HCT116 (cell line): ENCODE measurements at regions not wholly inside any gene's neighbourhood (a gene's known extent, or its start where the extent isn't known, plus 50 kb on each side); places are given as distances from the start of the nearest gene placed in this dataset.

Source experiments
- ATAC-seq: fragments of 200-7000 bp; cut with Tn5 transposase; 2 replicates; pipeline ENCODE4 v1.9.1; 2020; ENCODE audit warnings: mild to moderate bottlenecking, moderate library complexity
- BruUV-seq: library from RNA; stranded (reverse); fragments of 400-500 nt; replicated peaks from 2 replicates; lab custom pipeline; 2021; lab: Mats Ljungman, UMichigan
- CTCF ChIA-PET: fragments of 300-600 bp; sonication (Branson Sonifier 250); formaldehyde crosslinking; loops from one replicate; lab custom pipeline; 2021; ENCODE audit warnings: antibody characterized with exemption; lab: Charles Lee
- POLR2A ChIA-PET: fragments of 300-600, 350-600 bp; sonication (Branson Sonifier 250); formaldehyde crosslinking; loops from one replicate; lab custom pipeline; 2021; ENCODE audit warnings: antibody characterized with exemption; lab: Charles Lee
- RAD21 ChIA-PET, 2 experiments: fragments of 300-600 bp; sonication (Branson Sonifier 250); formaldehyde crosslinking; loops; one replicate each; lab custom pipeline; 2023; ENCODE audit warnings: low total read pairs in 2 of 2; ENCODE audit not compliant: uncharacterized antibody in 2 of 2, unreplicated experiment in 2 of 2, low non-redundant PET in 1 of 2; lab: Charles Lee
- DNase-seq: peaks from one replicate; pipeline ENCODE4 v3.0.0-alpha.2; 2010; ENCODE audit warnings: low read depth, low spot score
- H2AFZ ChIP-seq: fragments of 200-600 bp; shearing (Covaris generic), sonication (generic); 2 replicates; pipeline ENCODE4 v1.6.1; 2017; ENCODE audit warnings: low read depth, mixed run types, mixed read lengths, antibody characterized with exemption, low read length; ENCODE audit not compliant: poor library complexity, severe bottlenecking
- H3K27ac ChIP-seq: 2 replicates; pipeline ENCODE4 v1.5.1; 2012; ENCODE audit warnings: low read depth, low read length
- H3K27me3 ChIP-seq: fragments of 200-600 bp; sonication (generic); 2 replicates; pipeline ENCODE4 v1.6.1; 2016; ENCODE audit warnings: mixed run types, low read length, mixed read lengths; ENCODE audit not compliant: insufficient read depth
- H3K36me3 ChIP-seq, 2 experiments: fragments of 200-500 bp in 1 of 2; fragments of 200-600 bp in 1 of 2; sonication (Bioruptor generic) in 1 of 2; sonication (generic) in 1 of 2; 2 replicates each; pipeline versions ENCODE4 v1.5.1 to v1.6.1; 2014 to 2016; ENCODE audit warnings: low read length in 2 of 2, inconsistent platforms in 1 of 2, mixed read lengths in 1 of 2, mixed run types in 1 of 2; ENCODE audit not compliant: insufficient read depth in 2 of 2, control insufficient read depth in 1 of 2
- H3K4me1 ChIP-seq, 2 experiments: fragments of 200-600 bp in 1 of 2; sonication (generic) in 1 of 2; 2 replicates each; pipeline versions ENCODE4 v1.5.1 to v1.6.1; 2012 to 2017; ENCODE audit warnings: low read length in 2 of 2, inconsistent platforms in 1 of 2, mild to moderate bottlenecking in 1 of 2, mixed read lengths in 1 of 2, mixed run types in 1 of 2, moderate library complexity in 1 of 2; ENCODE audit not compliant: insufficient read depth in 2 of 2, control insufficient read depth in 1 of 2
- H3K4me2 ChIP-seq: fragments of 200-600 bp; sonication (generic); 2 replicates; pipeline ENCODE4 v1.6.1; 2017; ENCODE audit warnings: mixed run types, low read length, mixed read lengths
- H3K4me3 ChIP-seq, 2 experiments: fragments of 200-600 bp in 1 of 2; sonication (generic) in 1 of 2; replicated peaks in 1 of 2; 2 replicates each; pipeline ENCODE4 v1.5.1; 2011 to 2016; ENCODE audit warnings: low read length in 2 of 2, control low read depth in 1 of 2, low read depth in 1 of 2, mild to moderate bottlenecking in 1 of 2, mixed read lengths in 1 of 2, mixed run types in 1 of 2
- H3K79me2 ChIP-seq: fragments of 200-600 bp; sonication (generic); 2 replicates; pipeline ENCODE4 v1.6.1; 2017; ENCODE audit warnings: mild to moderate bottlenecking, mixed run types, low read length, moderate library complexity, mixed read lengths; ENCODE audit not compliant: insufficient read depth
- H3K9ac ChIP-seq: fragments of 200-600 bp; sonication (generic); 2 replicates; pipeline ENCODE4 v1.6.1; 2016; ENCODE audit warnings: low read length, mixed read lengths
- H3K9me2 ChIP-seq: fragments of 200-600 bp; sonication (generic), shearing (Covaris generic); 2 replicates; pipeline ENCODE4 v1.6.1; 2017; ENCODE audit warnings: mixed run types, mild to moderate bottlenecking, moderate library complexity; ENCODE audit not compliant: insufficient read depth
- H3K9me3 ChIP-seq, 2 experiments: fragments of 200-500 bp in 1 of 2; fragments of 200-600 bp in 1 of 2; sonication (Bioruptor generic) in 1 of 2; sonication (generic) in 1 of 2; 2 replicates each; pipeline ENCODE4 v1.6.1; 2014 to 2017; ENCODE audit warnings: low read length in 2 of 2, mixed read lengths in 2 of 2, inconsistent platforms in 1 of 2, low read depth in 1 of 2, mild to moderate bottlenecking in 1 of 2, mixed run types in 1 of 2, moderate library complexity in 1 of 2; ENCODE audit not compliant: control insufficient read depth in 1 of 2, insufficient read depth in 1 of 2
- H4K20me1 ChIP-seq: fragments of 200-600 bp; sonication (generic), shearing (Covaris generic); 2 replicates; pipeline ENCODE4 v1.6.1; 2017; ENCODE audit warnings: mixed run types, mild to moderate bottlenecking, moderate library complexity; ENCODE audit not compliant: insufficient read depth
- EGR1 ChIP-seq: IDR thresholded peaks from 2 replicates; pipeline ENCODE4 v1.6.1; 2012; ENCODE audit warnings: low read depth
- ELF1 ChIP-seq: IDR thresholded peaks from 2 replicates; pipeline ENCODE4 v1.6.1; 2012; ENCODE audit warnings: low read depth, borderline replicate concordance
- EZH2 ChIP-seq: fragments of 200-600 bp; sonication (generic); IDR thresholded peaks from 2 replicates; pipeline ENCODE4 v1.6.1; 2017; ENCODE audit warnings: antibody characterized with exemption, mixed run types
- EZH2phosphoT487 ChIP-seq: fragments of 200-600 bp; IDR thresholded peaks from 2 replicates; pipeline ENCODE4 v1.6.1; 2018; ENCODE audit warnings: antibody characterized with exemption, borderline replicate concordance
- FOSL1 ChIP-seq: IDR thresholded peaks from 2 replicates; pipeline ENCODE4 v1.6.1; 2012; ENCODE audit warnings: low read depth
- SIN3A ChIP-seq: IDR thresholded peaks from 2 replicates; pipeline ENCODE4 v1.6.1; 2012; ENCODE audit warnings: low read depth
- SP1 ChIP-seq: IDR thresholded peaks from 2 replicates; pipeline ENCODE4 v1.6.1; 2012; ENCODE audit warnings: low read depth
- intact Hi-C: fragments of 100-400 bp; cut with micrococcal nuclease; formaldehyde crosslinking; loops from 2 replicates; pipeline ENCODE4 v1.10.0; 2022
- TF ChIP-seq, protein P1 (sequence below): IDR thresholded peaks from 2 replicates; pipeline ENCODE4 v1.6.1; 2011; ENCODE audit warnings: mild to moderate bottlenecking, low read length, moderate library complexity; ENCODE audit not compliant: insufficient replicate concordance; ENCODE audit errors: extremely low read depth
- TF ChIP-seq, protein P2 (sequence below), 3 experiments: fragments of 200-600 bp in 1 of 3; sonication (generic) in 1 of 3; IDR thresholded peaks in 2 of 3; conservative IDR thresholded peaks in 1 of 3; 2 replicates each; pipeline ENCODE4 v1.5.1; 2012 to 2017; ENCODE audit warnings: low read depth in 2 of 3, low read length in 2 of 3, antibody characterized with exemption in 1 of 3, borderline replicate concordance in 1 of 3, control low read depth in 1 of 3, mild to moderate bottlenecking in 1 of 3, mixed read lengths in 1 of 3, mixed run types in 1 of 3, moderate library complexity in 1 of 3; ENCODE audit not compliant: insufficient read depth in 1 of 3
- TF ChIP-seq, protein P3 (sequence below): IDR thresholded peaks from 2 replicates; pipeline ENCODE4 v1.6.1; 2012

DNA sequence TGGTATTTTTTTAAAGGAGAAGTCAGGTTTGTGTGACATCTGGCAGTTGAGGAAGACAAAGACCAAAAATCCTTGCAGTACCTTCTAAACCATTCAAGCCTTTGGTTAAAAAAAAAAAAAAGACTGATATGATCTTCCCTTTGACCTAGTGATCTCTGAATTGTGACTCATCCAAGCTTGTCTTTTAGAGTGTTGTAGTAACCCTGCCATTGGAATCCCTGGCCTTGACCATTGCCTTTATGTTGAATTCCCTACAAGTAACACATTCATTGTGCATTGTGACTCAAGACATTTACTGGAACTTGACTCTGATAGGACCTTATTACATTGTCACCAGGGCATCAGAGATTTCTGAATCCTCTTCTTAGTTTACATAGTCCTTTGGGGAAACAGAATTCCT, 1469.0 kb downstream of the TECRL start (continued):
- TF ChIP-seq, protein P1, sequence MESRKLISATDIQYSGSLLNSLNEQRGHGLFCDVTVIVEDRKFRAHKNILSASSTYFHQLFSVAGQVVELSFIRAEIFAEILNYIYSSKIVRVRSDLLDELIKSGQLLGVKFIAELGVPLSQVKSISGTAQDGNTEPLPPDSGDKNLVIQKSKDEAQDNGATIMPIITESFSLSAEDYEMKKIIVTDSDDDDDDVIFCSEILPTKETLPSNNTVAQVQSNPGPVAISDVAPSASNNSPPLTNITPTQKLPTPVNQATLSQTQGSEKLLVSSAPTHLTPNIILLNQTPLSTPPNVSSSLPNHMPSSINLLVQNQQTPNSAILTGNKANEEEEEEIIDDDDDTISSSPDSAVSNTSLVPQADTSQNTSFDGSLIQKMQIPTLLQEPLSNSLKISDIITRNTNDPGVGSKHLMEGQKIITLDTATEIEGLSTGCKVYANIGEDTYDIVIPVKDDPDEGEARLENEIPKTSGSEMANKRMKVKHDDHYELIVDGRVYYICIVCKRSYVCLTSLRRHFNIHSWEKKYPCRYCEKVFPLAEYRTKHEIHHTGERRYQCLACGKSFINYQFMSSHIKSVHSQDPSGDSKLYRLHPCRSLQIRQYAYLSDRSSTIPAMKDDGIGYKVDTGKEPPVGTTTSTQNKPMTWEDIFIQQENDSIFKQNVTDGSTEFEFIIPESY = no peak
- TF ChIP-seq SIN3A (no peak), EZH2phosphoT487 (no peak)

DNA sequence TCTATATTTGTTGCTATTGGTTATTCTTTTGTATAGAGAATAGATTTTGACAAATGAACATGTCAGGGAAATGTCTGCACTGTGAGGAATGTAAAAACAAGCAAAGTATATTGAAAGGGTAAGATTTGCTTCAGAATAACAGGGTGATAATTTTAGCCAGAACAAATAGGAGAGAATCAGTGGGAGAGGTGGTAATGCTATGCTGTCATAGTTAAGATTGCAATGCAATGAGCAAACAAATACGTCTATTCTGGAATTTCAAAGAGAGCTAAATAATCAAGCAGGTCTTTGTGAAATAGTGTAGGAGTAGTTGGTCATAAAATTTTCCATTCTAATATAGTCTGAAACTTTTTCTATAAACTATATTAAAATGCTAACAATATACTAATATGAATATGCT, 1478.4 kb downstream of the TECRL start:
- Histone ChIP-seq H3K9ac (no peak overlapping the region), H3K4me1 (no peaks in the 10 kb centered on the region), H3K4me2 (no peak overlapping the region), H3K27ac (no peak overlapping the region), H3K9me2 (no peaks in the 10 kb centered on the region), H3K9me3 (peaks cover 3 to 23% of the 10 kb centered on the region in 2 experiments; a peak in 2 of 4 replicates), H3K4me3 (no peak overlapping the region), H3K36me3 (no peaks in the 10 kb centered on the region), H2AFZ (no peak overlapping the region), H3K27me3 (no peaks in the 10 kb centered on the region), H3K79me2 (no peaks in the 10 kb centered on the region), H4K20me1 (no peaks in the 10 kb centered on the region)
- intact Hi-C loops = no loop called here
- TF ChIP-seq FOSL1 (no peak), SIN3A (no peak), ELF1 (no peak), SP1 (no peak), EGR1 (no peak), EZH2 (no peak)
- TF ChIP-seq, protein P1 = no peak
- TF ChIP-seq, protein P2, sequence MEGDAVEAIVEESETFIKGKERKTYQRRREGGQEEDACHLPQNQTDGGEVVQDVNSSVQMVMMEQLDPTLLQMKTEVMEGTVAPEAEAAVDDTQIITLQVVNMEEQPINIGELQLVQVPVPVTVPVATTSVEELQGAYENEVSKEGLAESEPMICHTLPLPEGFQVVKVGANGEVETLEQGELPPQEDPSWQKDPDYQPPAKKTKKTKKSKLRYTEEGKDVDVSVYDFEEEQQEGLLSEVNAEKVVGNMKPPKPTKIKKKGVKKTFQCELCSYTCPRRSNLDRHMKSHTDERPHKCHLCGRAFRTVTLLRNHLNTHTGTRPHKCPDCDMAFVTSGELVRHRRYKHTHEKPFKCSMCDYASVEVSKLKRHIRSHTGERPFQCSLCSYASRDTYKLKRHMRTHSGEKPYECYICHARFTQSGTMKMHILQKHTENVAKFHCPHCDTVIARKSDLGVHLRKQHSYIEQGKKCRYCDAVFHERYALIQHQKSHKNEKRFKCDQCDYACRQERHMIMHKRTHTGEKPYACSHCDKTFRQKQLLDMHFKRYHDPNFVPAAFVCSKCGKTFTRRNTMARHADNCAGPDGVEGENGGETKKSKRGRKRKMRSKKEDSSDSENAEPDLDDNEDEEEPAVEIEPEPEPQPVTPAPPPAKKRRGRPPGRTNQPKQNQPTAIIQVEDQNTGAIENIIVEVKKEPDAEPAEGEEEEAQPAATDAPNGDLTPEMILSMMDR (IDR thresholded peaks at IDR 0.05 in 2 of 3, conservative IDR thresholded peaks at IDR 0.05 in 1 of 3; ENCODE audit: borderline replicate concordance in 1 of 3, insufficient read depth in 1 of 3, low read depth in 2 of 3, low read length in 2 of 3) = no peak
- TF ChIP-seq, protein P3, sequence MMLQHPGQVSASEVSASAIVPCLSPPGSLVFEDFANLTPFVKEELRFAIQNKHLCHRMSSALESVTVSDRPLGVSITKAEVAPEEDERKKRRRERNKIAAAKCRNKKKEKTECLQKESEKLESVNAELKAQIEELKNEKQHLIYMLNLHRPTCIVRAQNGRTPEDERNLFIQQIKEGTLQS = no peak
- ATAC-seq (no peak), DNase-seq (no peak)
- ChIA-PET POLR2A (no interaction called here), CTCF (no interaction called here), RAD21 (no interaction called here)
- no TSS peak for BruUV-seq
